K562 (cell line): ENCODE measurements at regions not wholly inside any gene's neighbourhood (a gene's known extent, or its start where the extent isn't known, plus 50 kb on each side); places are given as distances from the start of the nearest gene placed in this dataset.

Experiments
- CHD4 ChIP-seq: fragments of 200-600 bp; sonication (generic); IDR thresholded peaks from 3 replicates; pipeline ENCODE4 v1.6.1; 2012; ENCODE audit warnings: low read depth, mild to moderate bottlenecking, mixed read lengths, low read length, inconsistent platforms; ENCODE audit not compliant: insufficient read depth, insufficient replicate concordance, poor library complexity, severe bottlenecking
- CTCF ChIP-seq, 3 experiments: IDR thresholded peaks in 2 of 3; conservative IDR thresholded peaks in 1 of 3; 2 replicates each; pipeline ENCODE4 v1.5.1; 2011 to 2012; ENCODE audit warnings: low read length in 3 of 3, mild to moderate bottlenecking in 3 of 3, control low read depth in 2 of 3, improper control_type of control experiment in 1 of 3, inconsistent platforms in 1 of 3, low read depth in 1 of 3, mixed read lengths in 1 of 3, moderate library complexity in 1 of 3; ENCODE audit not compliant: insufficient read depth in 2 of 3
- EP300 ChIP-seq: IDR thresholded peaks from 2 replicates; pipeline ENCODE4 v1.6.1; 2012; ENCODE audit warnings: low read length, improper control_type of control experiment
- PRPF4 ChIP-seq: fragments of 200-400 bp; formaldehyde crosslinking; IDR thresholded peaks from one replicate; pipeline ENCODE4 v1.6.1; 2017; ENCODE audit warnings: low read length, low read depth, mild to moderate bottlenecking; ENCODE audit not compliant: insufficient read depth, poor library complexity, severe bottlenecking
- RAD51 ChIP-seq: fragments of 450-650 bp; IDR thresholded peaks from 2 replicates; pipeline ENCODE4 v1.7.1; 2016; ENCODE audit warnings: low read depth, mild to moderate bottlenecking, borderline replicate concordance
- ZNF253 ChIP-seq: fragments of 250-450 bp; sonication (Bioruptor Pico); conservative IDR thresholded peaks from 2 replicates; pipeline ENCODE4 v1.6.1; 2021; ENCODE audit warnings: mild to moderate bottlenecking
- ZNF76 ChIP-seq: fragments of 250-450 bp; sonication (Bioruptor Pico); IDR thresholded peaks from 2 replicates; pipeline ENCODE4 v1.4.0; 2020; ENCODE audit warnings: mild to moderate bottlenecking, moderate library complexity, borderline replicate concordance

DNA sequence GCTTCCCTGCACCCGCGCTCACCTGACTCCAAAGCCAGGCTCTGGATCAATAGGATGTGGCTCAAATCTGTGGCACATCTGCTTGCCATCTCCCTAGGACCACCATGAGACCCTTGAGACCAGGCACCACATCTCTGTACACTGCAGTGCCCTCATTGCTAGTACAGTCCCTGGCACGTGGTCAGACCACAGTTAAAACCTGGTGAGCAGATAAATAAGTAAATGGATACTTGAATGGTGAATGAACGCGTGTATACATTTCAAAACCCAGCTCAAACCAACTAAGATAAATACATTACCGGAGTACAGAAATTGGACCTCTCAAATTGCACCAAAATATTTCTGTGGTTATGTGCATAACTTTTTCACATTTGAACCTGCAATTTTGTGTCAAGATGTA lies 221.2 kb upstream of the IRX4 start:
- no peak for TF ChIP-seq ZNF253 (CRISPR knock-in tag)
- TF ChIP-seq PRPF4, result no peak
- no peak for TF ChIP-seq ZNF76 (CRISPR knock-in tag)
- TF ChIP-seq CHD4, result no peak
- no peak for TF ChIP-seq RAD51
- no peak for TF ChIP-seq CTCF (IDR thresholded peaks at IDR 0.05 in 2 of 3, conservative IDR thresholded peaks at IDR 0.05 in 1 of 3; ENCODE audit: insufficient read depth in 2 of 3, low read depth in 1 of 3, low read length in 3 of 3)
- TF ChIP-seq EP300, result no peak
